LNCAP (cell line): ENCODE measurements at regions not wholly inside any gene's neighbourhood (a gene's known extent, or its start where the extent isn't known, plus 50 kb on each side); places are given as distances from the start of the nearest gene placed in this dataset.

Experiments used
- CTCF ChIP-seq: fragments of 450-650 bp; IDR thresholded peaks from 2 replicates; pipeline ENCODE4 v1.5.1; 2017; ENCODE audit warnings: mild to moderate bottlenecking

- TF ChIP-seq CTCF = no peak
These were observed 244.2 kb upstream of the CCDC196 start for GRCh38 chr14:66242001-66242400.

- TF ChIP-seq CTCF = no peak
These were observed 241.3 kb upstream of the CCDC196 start for GRCh38 chr14:66244834-66245233.

- TF ChIP-seq CTCF = no peak
These were observed 238.4 kb upstream of the CCDC196 start for GRCh38 chr14:66247662-66248193.

- no peak for TF ChIP-seq CTCF
These were observed 237.9 kb upstream of the CCDC196 start for GRCh38 chr14:66248256-66248655.

- no peak for TF ChIP-seq CTCF
These were observed 236.6 kb upstream of the CCDC196 start for GRCh38 chr14:66249544-66249943.

- TF ChIP-seq CTCF = no peak
These were observed 232.1 kb upstream of the CCDC196 start for GRCh38 chr14:66254038-66254437.

GRCh38 chr14:66268802-66269334, 217.3 kb upstream of the CCDC196 start:
- no peak for TF ChIP-seq CTCF

GRCh38 chr14:66272221-66272620, 213.9 kb upstream of the CCDC196 start:
- no peak for TF ChIP-seq CTCF
